ENCODE measurements at regions not wholly inside any gene's neighbourhood (a gene's known extent, or its start where the extent isn't known, plus 50 kb on each side); places are given as distances from the start of the nearest gene placed in this dataset.

DNA sequence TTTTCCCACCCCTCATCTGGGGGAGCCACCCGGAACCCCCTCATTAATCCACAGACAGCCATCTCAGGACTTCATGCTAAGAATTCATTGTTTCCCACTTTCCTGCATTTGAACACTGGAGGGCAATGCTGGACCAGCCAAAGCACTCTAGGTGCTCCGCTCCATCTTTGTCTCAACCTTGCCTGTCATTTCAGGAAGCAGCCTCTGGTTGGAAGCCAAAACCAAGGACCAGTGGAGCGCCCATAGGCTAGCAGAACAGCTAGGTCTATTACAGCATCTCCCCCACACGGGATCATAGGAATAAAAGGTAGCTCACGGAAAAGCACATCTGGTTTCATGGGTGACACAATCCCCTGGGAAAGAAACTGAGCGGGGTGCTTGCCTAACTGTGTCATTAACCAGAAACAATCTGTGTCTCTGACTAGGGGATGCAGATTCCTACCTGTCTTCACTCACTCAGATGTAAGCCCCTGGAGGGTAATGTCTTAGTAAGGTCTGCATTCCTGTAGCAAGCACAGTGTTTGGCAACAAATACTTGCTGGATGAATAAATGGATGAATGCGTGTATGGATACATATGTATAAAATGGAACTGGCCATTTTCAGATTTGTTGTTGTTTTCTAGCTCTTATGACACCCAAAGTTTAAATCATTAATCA, 197.0 kb downstream of the DAD1 start:
- TF ChIP-seq SP1 (IDR thresholded peaks at IDR 0.05) (no peak), SUZ12 (IDR thresholded peaks at IDR 0.05) (no peak), FOXM1 (IDR thresholded peaks at IDR 0.05; ENCODE audit: borderline replicate concordance) (no peak), LEF1 (IDR thresholded peaks at IDR 0.05; ENCODE audit: borderline replicate concordance) (no peak), ELF4 (IDR thresholded peaks at IDR 0.05) (no peak), FOXA1 (IDR thresholded peaks at IDR 0.05) (no peak), FOXK2 (IDR thresholded peaks at IDR 0.05) (no peak), NFRKB (IDR thresholded peaks at IDR 0.05) (no peak), ZNF384 (IDR thresholded peaks at IDR 0.05) (no peak)
- TF ChIP-seq, protein P1, sequence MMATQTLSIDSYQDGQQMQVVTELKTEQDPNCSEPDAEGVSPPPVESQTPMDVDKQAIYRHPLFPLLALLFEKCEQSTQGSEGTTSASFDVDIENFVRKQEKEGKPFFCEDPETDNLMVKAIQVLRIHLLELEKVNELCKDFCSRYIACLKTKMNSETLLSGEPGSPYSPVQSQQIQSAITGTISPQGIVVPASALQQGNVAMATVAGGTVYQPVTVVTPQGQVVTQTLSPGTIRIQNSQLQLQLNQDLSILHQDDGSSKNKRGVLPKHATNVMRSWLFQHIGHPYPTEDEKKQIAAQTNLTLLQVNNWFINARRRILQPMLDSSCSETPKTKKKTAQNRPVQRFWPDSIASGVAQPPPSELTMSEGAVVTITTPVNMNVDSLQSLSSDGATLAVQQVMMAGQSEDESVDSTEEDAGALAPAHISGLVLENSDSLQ (IDR thresholded peaks at IDR 0.05): no peak

Data from HEK293T (cell line).